H1 (cell line): ENCODE measurements at regions not wholly inside any gene's neighbourhood (a gene's known extent, or its start where the extent isn't known, plus 50 kb on each side); places are given as distances from the start of the nearest gene placed in this dataset.

ENCODE experiments used
- CTCF ChIA-PET: fragments of 300-600 bp; sonication (Branson Sonifier 250); formaldehyde crosslinking; loops from one replicate; lab custom pipeline; 2021; ENCODE audit not compliant: partially characterized antibody; lab: Charles Lee
- POLR2A ChIA-PET: fragments of 300-600 bp; sonication (Branson Sonifier 250); formaldehyde crosslinking; loops from one replicate; lab custom pipeline; 2021; ENCODE audit warnings: inconsistent platforms; ENCODE audit not compliant: partially characterized antibody; lab: Charles Lee
- DNase-seq, 2 experiments: peaks; one replicate each; pipeline versions ENCODE4 v3.0.0 to v3.0.0-alpha.2; 2010 to 2022; ENCODE audit warnings: low spot score in 2 of 2, low read depth in 1 of 2, mixed read lengths in 1 of 2
- FAIRE-seq: peaks from 2 replicates; lab custom pipeline; 2011; peaks lifted over from hg19 to GRCh38; lab: Jason Lieb, UNC
- H2AFZ ChIP-seq: 2 replicates; pipeline ENCODE4 v1.8.1; 2012; ENCODE audit warnings: low read length, inconsistent platforms
- H2AK5ac ChIP-seq: 2 replicates; pipeline ENCODE4 v1.6.1; 2013; ENCODE audit warnings: low read depth, low read length
- H2BK120ac ChIP-seq: replicated peaks from 2 replicates; pipeline ENCODE3; 2013; ENCODE audit warnings: low read depth, low read length, inconsistent platforms
- H2BK12ac ChIP-seq: 2 replicates; pipeline ENCODE4 v1.6.1; 2013; ENCODE audit warnings: low read depth, low read length
- H2BK15ac ChIP-seq: 2 replicates; pipeline ENCODE4 v1.6.1; 2013; ENCODE audit warnings: low read length
- H2BK20ac ChIP-seq: 2 replicates; pipeline ENCODE4 v1.6.1; 2013; ENCODE audit warnings: low read length
- H2BK5ac ChIP-seq: 2 replicates; pipeline ENCODE4 v1.6.1; 2013; ENCODE audit warnings: low read depth, low read length
- H3K14ac ChIP-seq: 2 replicates; pipeline ENCODE4 v1.6.1; 2013; ENCODE audit warnings: inconsistent platforms; ENCODE audit not compliant: insufficient read length
- H3K18ac ChIP-seq: 2 replicates; pipeline ENCODE4 v1.6.1; 2013; ENCODE audit warnings: low read length; ENCODE audit errors: extremely low read depth
- H3K23ac ChIP-seq: 2 replicates; pipeline ENCODE4 v1.6.1; 2013; ENCODE audit warnings: inconsistent platforms; ENCODE audit not compliant: insufficient read length
- H3K23me2 ChIP-seq: 2 replicates; pipeline ENCODE4 v1.6.1; 2013; ENCODE audit warnings: low read depth, low read length
- H3K27ac ChIP-seq: 2 replicates; pipeline ENCODE4 v1.6.1; 2011; ENCODE audit warnings: low read depth, low read length, inconsistent platforms
- H3K27me3 ChIP-seq, 4 experiments: replicated peaks in 1 of 4; 1 replicate in 1 of 4; 2 replicates in 3 of 4; pipeline versions ENCODE4 v1.6.1 to v1.8.1; 2011 to 2013; ENCODE audit warnings: low read length in 3 of 4, mild to moderate bottlenecking in 3 of 4, inconsistent platforms in 2 of 4, mixed read lengths in 2 of 4, moderate library complexity in 1 of 4; ENCODE audit not compliant: control insufficient read depth in 3 of 4, insufficient read depth in 3 of 4; ENCODE audit errors: extremely low read depth in 1 of 4
- H3K36me3 ChIP-seq, 4 experiments: 2 replicates each; pipeline versions ENCODE4 v1.6.1 to v1.8.1; 2011 to 2013; ENCODE audit warnings: mild to moderate bottlenecking in 4 of 4, low read length in 3 of 4, moderate library complexity in 2 of 4, control low read depth in 1 of 4, inconsistent platforms in 1 of 4; ENCODE audit not compliant: insufficient read depth in 4 of 4, control insufficient read depth in 2 of 4
- H3K4ac ChIP-seq: replicated peaks from 2 replicates; pipeline ENCODE3; 2013; ENCODE audit warnings: low read length, low read depth, mixed read lengths, inconsistent platforms; ENCODE audit not compliant: insufficient read length
- H3K4me1 ChIP-seq, 4 experiments: replicated peaks in 1 of 4; 1 replicate in 1 of 4; 2 replicates in 3 of 4; pipeline versions ENCODE4 v1.6.1 to v1.8.1; 2011 to 2013; ENCODE audit warnings: low read length in 3 of 4, inconsistent platforms in 2 of 4, mixed read lengths in 1 of 4; ENCODE audit not compliant: insufficient read depth in 4 of 4, control insufficient read depth in 3 of 4
- H3K4me2 ChIP-seq, 2 experiments: 2 replicates each; pipeline versions ENCODE4 v1.6.1 to v1.8.1; 2011 to 2013; ENCODE audit warnings: low read depth in 2 of 2, low read length in 2 of 2, control low read depth in 1 of 2, inconsistent platforms in 1 of 2, mild to moderate bottlenecking in 1 of 2; ENCODE audit not compliant: insufficient read depth in 1 of 2
- H3K4me3 ChIP-seq, 4 experiments: fragments of 200-600, 300-600 bp in 1 of 4; sonication (generic), shearing (Covaris generic), sonication (Bioruptor Twin) in 1 of 4; 2 replicates each; pipeline versions ENCODE4 v1.5.1 to v1.8.1; 2011 to 2016; ENCODE audit warnings: low read length in 4 of 4, low read depth in 3 of 4, control low read depth in 2 of 4, inconsistent platforms in 2 of 4, mild to moderate bottlenecking in 2 of 4, mixed read lengths in 1 of 4, moderate library complexity in 1 of 4; ENCODE audit not compliant: insufficient read depth in 2 of 4; ENCODE audit errors: extremely low read depth in 1 of 4
- H3K56ac ChIP-seq: replicated peaks from 2 replicates; pipeline ENCODE3; 2013; ENCODE audit warnings: low read depth, mild to moderate bottlenecking, mixed read lengths, low read length, inconsistent platforms; ENCODE audit not compliant: insufficient read length
- H3K79me1 ChIP-seq: 2 replicates; pipeline ENCODE4 v1.6.1; 2013; ENCODE audit warnings: low read depth, low read length, control low read depth
- H3K79me2 ChIP-seq, 2 experiments: 2 replicates each; pipeline versions ENCODE4 v1.6.1 to v1.8.1; 2012 to 2013; ENCODE audit warnings: low read length in 2 of 2, mild to moderate bottlenecking in 2 of 2, inconsistent platforms in 1 of 2; ENCODE audit not compliant: insufficient read depth in 2 of 2, control insufficient read depth in 1 of 2
- H3K9ac ChIP-seq, 4 experiments: replicated peaks in 1 of 4; 1 replicate in 1 of 4; 2 replicates in 3 of 4; pipeline versions ENCODE4 v1.6.1 to v1.8.1; 2011 to 2013; ENCODE audit warnings: low read depth in 3 of 4, low read length in 3 of 4, control low read depth in 2 of 4, mild to moderate bottlenecking in 2 of 4, moderate library complexity in 2 of 4, inconsistent platforms in 1 of 4; ENCODE audit errors: extremely low read depth in 1 of 4
- H3K9me3 ChIP-seq, 2 experiments: 2 replicates each; pipeline versions ENCODE4 v1.6.1 to v1.8.1; 2012 to 2013; ENCODE audit warnings: mild to moderate bottlenecking in 2 of 2, moderate library complexity in 2 of 2, control low read depth in 1 of 2, inconsistent platforms in 1 of 2, low read depth in 1 of 2, low read length in 1 of 2, mixed read lengths in 1 of 2; ENCODE audit not compliant: insufficient read depth in 2 of 2
- H4K20me1 ChIP-seq, 2 experiments: replicated peaks in 1 of 2; 2 replicates each; pipeline versions ENCODE3 to v1.8.1; 2011 to 2013; ENCODE audit warnings: inconsistent platforms in 2 of 2, low read length in 2 of 2, mild to moderate bottlenecking in 1 of 2; ENCODE audit not compliant: insufficient read depth in 2 of 2, control insufficient read depth in 1 of 2
- H4K5ac ChIP-seq: 2 replicates; pipeline ENCODE4 v1.6.1; 2013; ENCODE audit warnings: low read length, low read depth, mixed read lengths, inconsistent platforms; ENCODE audit not compliant: insufficient read length
- H4K8ac ChIP-seq: 2 replicates; pipeline ENCODE4 v1.8.0; 2013; ENCODE audit warnings: mild to moderate bottlenecking, moderate library complexity, low read length, inconsistent platforms; ENCODE audit not compliant: insufficient read depth; ENCODE audit errors: extremely low read depth
- H4K91ac ChIP-seq: replicated peaks from 2 replicates; pipeline ENCODE3; 2013; ENCODE audit warnings: low read length, mixed read lengths, inconsistent platforms; ENCODE audit not compliant: insufficient read length
- ASH2L ChIP-seq: fragments of 200-600, 300-600 bp; sonication (generic); IDR thresholded peaks from one replicate; pipeline ENCODE4 v1.7.1; 2017; ENCODE audit warnings: low read length
- CTBP2 ChIP-seq: IDR thresholded peaks from 2 replicates; pipeline ENCODE4 v1.7.0; 2011; ENCODE audit warnings: borderline replicate concordance, mild to moderate bottlenecking, moderate library complexity, mixed read lengths, low read length; ENCODE audit not compliant: insufficient read depth, insufficient read length
- EGR1 ChIP-seq: IDR thresholded peaks from 2 replicates; pipeline ENCODE4 v1.6.1; 2011; ENCODE audit warnings: low read depth, low read length, borderline replicate concordance
- GABPA ChIP-seq: IDR thresholded peaks from 2 replicates; pipeline ENCODE4 v1.6.1; 2011; ENCODE audit warnings: mild to moderate bottlenecking, low read length, moderate library complexity, borderline replicate concordance; ENCODE audit not compliant: insufficient read depth
- NRF1 ChIP-seq: IDR thresholded peaks from 2 replicates; pipeline ENCODE4 v1.6.1; 2011; ENCODE audit warnings: mild to moderate bottlenecking, low read depth, low read length, improper control_type of control experiment
- WGBS, 2 experiments: shearing (Covaris generic) in 1 of 2; methylation state at CpG; one replicate each; pipeline versions ENCODE4 v1.1.6 to v1.1.7; 2013 to 2015; ENCODE audit warnings: low lambda C conversion rate in 2 of 2, mixed read lengths in 2 of 2, inconsistent platforms in 1 of 2, low coverage in 1 of 2, missing lambda C conversion rate in 1 of 2; ENCODE audit not compliant: insufficient replicate concordance in 2 of 2, insufficient coverage in 1 of 2, insufficient read length in 1 of 2; ENCODE audit errors: extremely low coverage in 1 of 2, missing lambda C conversion rate in 1 of 2; 5-methylcytosine and 5-hydroxymethylcytosine counted together

GRCh38 chrX:67780694-67781109, 236.9 kb downstream of the AR start:
- no peak overlapping the region for H4K5ac ChIP-seq
- H3K4me2 ChIP-seq = no peak overlapping the region
- peak; percentile 7 for FAIRE-seq
- TF ChIP-seq CTBP2 (no peak), NRF1 (no peak), GABPA (no peak), EGR1 (no peak), ASH2L (no peak)

More at GRCh38 chrX:67780694-67781109, 236.9 kb downstream of the AR start:
- H2AK5ac ChIP-seq = no peak overlapping the region
- H3K79me1 ChIP-seq = no peaks in the 10 kb centered on the region
- no peak overlapping the region for H4K91ac ChIP-seq
- no peak overlapping the region for H3K56ac ChIP-seq
- ChIA-PET CTCF (interaction anchor here (1.0 to 1.6 kb wide), 3 partner anchors 75 to 311 kb away, joined by 3 to 5 read pairs (median 3); no protein-coding TSS in a partner anchor), POLR2A (no interaction called here)
- WGBS, 2 experiments = 83% methylated on average over 2 of the region's 2 CpGs; no CpG with 5 or more reads in 1 of the 2 experiments
- H3K9ac ChIP-seq = no peak overlapping the region
- no peak overlapping the region for H3K27ac ChIP-seq
- no peak overlapping the region for H3K4me3 ChIP-seq
- H3K18ac ChIP-seq = no peak overlapping the region
- no peak overlapping the region for H3K23ac ChIP-seq
- H4K20me1 ChIP-seq = no peaks in the 10 kb centered on the region
- H3K23me2 ChIP-seq = no peaks in the 10 kb centered on the region
- no peak overlapping the region for H4K8ac ChIP-seq
- H2BK12ac ChIP-seq = no peak overlapping the region
- no peak overlapping the region for H3K14ac ChIP-seq
- H3K36me3 ChIP-seq = no peaks in the 10 kb centered on the region
- no peak for DNase-seq
- H2BK5ac ChIP-seq = no peak overlapping the region
- H3K9me3 ChIP-seq = no peaks in the 10 kb centered on the region
- H2BK20ac ChIP-seq = no peak overlapping the region
- H2AFZ ChIP-seq = no peak overlapping the region
- H3K79me2 ChIP-seq = no peaks in the 10 kb centered on the region
- no peak overlapping the region for H2BK120ac ChIP-seq
- no peaks in the 10 kb centered on the region for H3K27me3 ChIP-seq
- no peak overlapping the region for H3K4ac ChIP-seq
- no peak overlapping the region for H2BK15ac ChIP-seq
- H3K4me1 ChIP-seq = no peaks in the 10 kb centered on the region
